ENCODE measurements at regions not wholly inside any gene's neighbourhood (a gene's known extent, or its start where the extent isn't known, plus 50 kb on each side); places are given as distances from the start of the nearest gene placed in this dataset.
"Not testable (repeated sequence)": the region's sequence is repeated elsewhere in the genome, so short reads cannot be mapped to it uniquely, and the experiment has no call there.

GRCh38 chr22:22052548-22053139 lies 70.1 kb upstream of the TOP3B start:
- DNase-seq: not testable (repeated sequence)

DNA sequence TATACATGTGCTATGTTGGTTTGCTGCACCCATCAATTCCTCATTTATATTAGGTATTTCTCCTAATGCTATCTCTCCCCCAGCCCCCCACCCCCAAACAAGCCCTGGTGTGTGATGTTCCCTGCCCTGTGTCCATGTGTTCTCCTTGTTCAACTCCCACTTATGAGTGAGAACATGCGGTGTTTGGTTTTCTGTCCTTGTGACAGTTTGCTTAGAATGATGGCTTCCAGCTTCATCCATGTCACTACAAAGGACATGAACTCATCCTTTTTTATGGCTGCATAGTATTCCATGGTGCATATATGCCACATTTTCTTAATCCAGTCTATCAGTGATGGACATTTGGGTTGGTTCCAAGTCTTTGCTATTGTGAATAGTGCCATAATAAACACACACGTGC lies 68.4 kb upstream of the TOP3B start:
- DNase-seq: not testable (repeated sequence)

GRCh38 chr22:22050141-22050775 lies 67.7 kb upstream of the TOP3B start:
- no peak for DNase-seq

GRCh38 chr22:22049684-22050083 lies 67.1 kb upstream of the TOP3B start:
- DNase-seq: no peak

GRCh38 chr22:22048981-22049531 lies 66.5 kb upstream of the TOP3B start:
- no peak for DNase-seq

DNA sequence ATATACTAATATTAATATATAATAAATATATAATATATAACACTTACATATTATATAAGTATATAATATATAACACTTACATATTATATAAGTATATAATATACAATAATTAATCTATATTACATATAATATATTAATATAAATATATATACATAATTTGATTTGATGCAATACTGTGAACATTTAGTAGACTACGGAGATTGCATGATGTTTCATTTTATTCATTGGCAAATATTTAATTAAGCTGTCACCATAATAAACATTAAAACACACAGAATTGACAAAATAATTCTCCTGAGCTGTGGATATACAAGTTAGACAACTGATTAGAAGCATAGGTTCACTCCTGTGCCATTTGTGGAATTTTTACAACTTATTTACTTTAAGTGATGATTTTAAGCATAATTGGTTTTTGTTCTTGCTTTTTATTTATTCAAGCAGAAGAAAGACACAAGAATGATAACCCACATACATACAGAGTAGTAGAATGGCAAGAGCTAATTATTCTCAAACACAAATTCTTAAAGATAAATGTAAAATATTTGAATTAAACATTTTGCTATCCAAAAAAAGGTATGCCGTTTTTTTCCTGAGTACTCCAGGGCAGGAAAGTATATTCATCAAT lies 65.8 kb upstream of the TOP3B start:
- DNase-seq: no peak

GRCh38 chr22:22047776-22048175 lies 65.2 kb upstream of the TOP3B start:
- no peak for DNase-seq

DNA sequence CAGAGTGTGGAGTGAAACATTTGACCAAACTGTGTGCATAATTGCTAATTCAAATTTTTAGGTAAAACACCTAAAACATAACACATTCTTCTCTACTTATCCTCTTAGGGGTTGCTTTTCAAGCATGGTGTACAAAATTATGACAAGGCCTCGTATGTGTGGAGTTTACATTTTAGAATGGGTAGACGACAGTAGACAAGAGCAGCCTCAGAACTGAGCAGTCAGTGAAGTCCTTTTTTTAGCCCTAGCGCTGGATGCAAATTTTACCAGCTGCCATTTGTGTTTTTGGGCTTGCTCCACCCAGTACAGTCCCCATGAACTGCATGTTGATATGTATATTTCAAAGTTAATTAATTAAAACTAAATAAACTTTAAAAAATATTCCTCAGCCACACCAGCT lies 64.7 kb upstream of the TOP3B start:
- no peak for DNase-seq

- DNase-seq: no peak
These were observed 63.8 kb upstream of the TOP3B start for GRCh38 chr22:22046370-22046769.

- no peak for DNase-seq
These were observed 63.2 kb upstream of the TOP3B start for GRCh38 chr22:22045571-22046335.

DNA sequence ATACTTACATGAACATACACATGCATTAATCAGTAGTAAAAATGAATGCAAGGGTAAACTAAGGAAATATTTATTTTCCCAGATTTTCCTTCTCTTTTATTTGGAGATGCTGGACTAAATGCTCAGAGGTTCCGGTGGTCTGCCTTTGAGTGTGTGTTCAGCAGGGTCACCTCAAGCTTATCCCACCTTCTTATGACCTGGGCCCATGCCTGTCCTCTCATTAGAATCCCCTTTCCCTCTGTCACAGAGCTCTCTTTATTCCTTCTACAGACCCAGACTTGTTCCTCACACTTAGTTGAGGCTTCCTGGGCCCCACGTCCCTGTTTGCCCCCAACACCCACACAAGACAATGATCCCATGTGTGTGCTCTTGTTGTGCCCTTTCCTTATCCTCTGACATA lies 61.6 kb upstream of the TOP3B start:
- DNase-seq: no peak

- DNase-seq: no peak
These were observed 60.9 kb upstream of the TOP3B start for GRCh38 chr22:22043296-22044078.

DNA sequence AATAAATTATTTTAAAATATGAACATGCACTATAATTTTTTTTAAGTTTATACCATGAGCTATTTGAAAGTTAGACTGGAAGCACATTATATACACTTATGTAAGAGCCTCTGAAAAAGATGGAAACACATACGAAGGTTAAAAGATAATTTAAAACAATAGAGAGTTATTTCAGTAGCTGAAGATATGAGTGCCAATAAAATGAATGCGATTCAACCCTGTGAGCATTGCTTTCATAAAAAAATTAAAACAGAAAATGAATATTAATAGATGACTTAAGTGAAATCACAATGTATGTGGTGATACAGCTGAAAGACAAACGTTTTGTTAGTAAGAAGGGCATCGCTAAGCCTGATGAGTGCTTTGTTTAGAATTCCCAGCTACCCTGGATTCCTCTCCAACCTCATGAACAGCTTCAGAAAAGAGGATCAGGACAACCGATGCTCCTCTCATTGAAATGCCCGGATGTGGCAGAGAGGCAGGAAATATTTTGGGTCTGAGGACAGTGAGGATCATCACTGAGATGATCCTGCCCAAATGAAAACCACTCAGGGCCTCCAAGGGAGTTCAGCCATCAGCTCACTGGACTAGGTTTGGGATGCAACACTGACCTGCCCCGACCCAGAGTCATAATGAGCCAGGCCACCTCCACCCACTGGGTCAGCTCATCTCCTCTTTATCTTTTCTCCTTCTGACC lies 60.2 kb upstream of the TOP3B start:
- no peak for DNase-seq

GRCh38 chr22:22042009-22042408 lies 59.4 kb upstream of the TOP3B start:
- DNase-seq: no peak

DNA sequence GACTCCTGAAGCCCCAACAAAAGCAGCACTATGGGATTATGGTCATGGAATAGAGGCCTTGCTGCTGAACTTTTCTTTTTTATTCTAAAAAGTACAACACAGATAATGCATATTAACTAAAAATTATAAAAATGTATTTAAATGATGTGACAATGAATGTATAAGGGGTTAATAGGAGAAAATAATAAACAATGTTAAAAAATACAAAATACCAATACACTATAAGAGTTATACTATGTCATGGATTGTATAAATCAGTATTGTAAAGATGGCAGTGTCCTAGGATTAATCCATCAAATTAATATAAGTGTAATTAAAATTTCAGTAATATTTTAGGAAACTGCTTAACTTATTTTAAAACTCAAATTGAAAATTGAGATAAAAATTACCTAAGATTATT lies 58.3 kb upstream of the TOP3B start:
- no peak for DNase-seq

DNA sequence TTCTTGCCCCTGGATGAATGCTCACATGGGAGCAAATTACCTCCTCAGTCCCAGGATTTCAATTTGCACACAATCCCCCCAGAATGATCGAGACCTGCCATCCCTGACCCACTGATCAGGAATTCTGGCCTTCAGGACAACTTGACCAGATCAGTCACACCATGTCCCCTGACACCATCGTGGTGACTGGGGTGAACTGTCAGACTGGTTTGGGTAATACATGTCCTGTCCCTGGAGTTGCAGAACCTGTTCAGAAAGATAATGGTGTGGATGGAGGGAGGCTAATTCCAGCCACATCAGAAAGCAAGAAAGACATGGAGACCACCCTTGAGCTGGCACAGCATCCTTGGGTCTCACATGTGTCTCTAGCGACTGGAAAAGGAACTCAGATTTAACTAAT lies 57.9 kb upstream of the TOP3B start:
- DNase-seq: no peak

DNA sequence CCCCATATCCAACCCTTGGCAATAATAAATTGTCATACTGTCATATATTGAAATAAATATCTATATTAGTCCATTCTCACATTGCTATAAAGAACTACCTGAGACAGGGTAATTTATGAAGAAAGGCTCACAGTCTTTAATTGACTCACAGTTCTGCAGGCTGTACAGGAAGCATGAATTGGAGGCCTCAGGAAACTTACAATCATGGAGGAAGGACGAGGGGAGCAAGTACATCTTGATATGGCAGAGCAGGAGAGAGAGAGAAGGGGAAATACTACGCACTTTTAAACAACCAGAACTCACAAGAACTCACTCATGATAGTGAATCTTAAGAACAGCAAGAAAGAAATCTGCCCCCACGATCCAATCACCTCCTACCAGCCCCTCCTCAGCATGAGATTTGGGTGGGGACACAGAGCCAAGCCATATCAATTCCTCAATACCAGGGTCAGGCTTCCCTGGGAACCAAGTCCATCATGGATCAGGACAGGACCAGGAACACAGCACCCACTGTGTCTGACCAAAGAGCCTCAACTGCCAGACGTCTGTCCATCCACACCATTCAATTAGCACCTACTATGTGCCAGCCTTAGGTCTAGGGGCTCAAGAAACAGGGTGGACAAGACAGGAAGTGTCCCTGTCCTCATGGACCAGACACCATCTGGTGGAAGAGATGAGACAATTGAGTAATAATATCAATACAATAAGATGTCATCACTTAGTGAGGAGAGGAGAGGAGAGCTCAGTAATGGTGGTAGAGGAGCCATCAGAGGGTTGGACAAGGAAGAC lies 56.9 kb upstream of the TOP3B start:
- no peak for DNase-seq

- no peak for DNase-seq
These were observed 55.7 kb upstream of the TOP3B start for GRCh38 chr22:22038178-22038880.

GRCh38 chr22:22037740-22038139 lies 55.2 kb upstream of the TOP3B start:
- DNase-seq: no peak

GRCh38 chr22:22037229-22037628 lies 54.6 kb upstream of the TOP3B start:
- DNase-seq: no peak

GRCh38 chr22:22036588-22036987 lies 54.0 kb upstream of the TOP3B start:
- DNase-seq: no peak
